PC-3 (cell line): ENCODE measurements at regions not wholly inside any gene's neighbourhood (a gene's known extent, or its start where the extent isn't known, plus 50 kb on each side); places are given as distances from the start of the nearest gene placed in this dataset.

ENCODE experiments used
- ATAC-seq: fragments of 200-7000 bp; cut with Tn5 transposase; 2 replicates; pipeline ENCODE4 v1.9.1; 2020; ENCODE audit warnings: mild to moderate bottlenecking, moderate library complexity
- BruUV-seq: library from RNA; stranded (reverse); fragments of 400-500 nt; replicated peaks from 2 replicates; lab custom pipeline; 2021; lab: Mats Ljungman, UMichigan
- CTCF ChIA-PET: fragments of 300-600 bp; sonication (Branson Sonifier 250); formaldehyde crosslinking; loops from one replicate; lab custom pipeline; 2022; ENCODE audit warnings: antibody characterized with exemption; lab: Charles Lee
- POLR2A ChIA-PET: fragments of 300-600 bp; sonication (Branson Sonifier 250); formaldehyde crosslinking; loops from one replicate; lab custom pipeline; 2022; ENCODE audit warnings: antibody characterized with exemption; ENCODE audit not compliant: unreplicated experiment; lab: Charles Lee
- DNase-seq: peaks from one replicate; pipeline ENCODE4 v3.0.0-alpha.2; 2015
- H2AFZ ChIP-seq: fragments of 300-600 bp; sonication (generic); 2 replicates; pipeline ENCODE4 v1.6.0; 2016; ENCODE audit warnings: antibody characterized with exemption, low read length
- H3F3A ChIP-seq: fragments of 300-600 bp; sonication (generic); one replicate; pipeline ENCODE4 v1.6.0; 2017; ENCODE audit warnings: antibody characterized with exemption, low read length, control low read depth, mild to moderate bottlenecking; ENCODE audit not compliant: unreplicated experiment
- H3K27ac ChIP-seq: fragments of 300-600 bp; sonication (generic); 2 replicates; pipeline ENCODE4 v1.5.1; 2016; ENCODE audit warnings: mild to moderate bottlenecking, low read length
- H3K27me3 ChIP-seq: fragments of 300-600 bp; sonication (generic); 2 replicates; pipeline ENCODE4 v1.6.1; 2016; ENCODE audit warnings: low read length, mixed read lengths
- H3K36me3 ChIP-seq: fragments of 300-600 bp; sonication (generic); 2 replicates; pipeline ENCODE4 v1.6.1; 2016; ENCODE audit warnings: low read depth, mixed run types, low read length, mixed read lengths
- H3K4me1 ChIP-seq: fragments of 300-600 bp; sonication (generic); 2 replicates; pipeline ENCODE4 v1.5.1; 2016; ENCODE audit warnings: low read length; ENCODE audit not compliant: insufficient read depth
- H3K4me2 ChIP-seq: fragments of 300-600 bp; sonication (generic); 2 replicates; pipeline ENCODE4 v1.6.0; 2016; ENCODE audit warnings: low read length
- H3K4me3 ChIP-seq: fragments of 300-600 bp; sonication (generic); 2 replicates; pipeline ENCODE4 v1.5.1; 2016; ENCODE audit warnings: mild to moderate bottlenecking, low read length, mixed read lengths
- H3K79me2 ChIP-seq: fragments of 300-600 bp; sonication (generic); 2 replicates; pipeline ENCODE4 v1.6.1; 2017; ENCODE audit warnings: low read length, mixed read lengths
- H3K9ac ChIP-seq: fragments of 300-600 bp; sonication (generic); 2 replicates; pipeline ENCODE4 v1.6.0; 2016; ENCODE audit warnings: mild to moderate bottlenecking, low read length
- H3K9me2 ChIP-seq: fragments of 300-600 bp; sonication (generic); replicated peaks from 2 replicates; pipeline ENCODE4 v1.6.1; 2016; ENCODE audit warnings: mixed run types, low read length, mixed read lengths
- H3K9me3 ChIP-seq: fragments of 300-600 bp; sonication (generic); 2 replicates; pipeline ENCODE4 v1.6.1; 2016; ENCODE audit warnings: low read length, mixed read lengths
- H4K20me1 ChIP-seq: fragments of 300-600 bp; sonication (generic); 2 replicates; pipeline ENCODE4 v1.6.1; 2016; ENCODE audit warnings: low read length, mixed read lengths
- CTCF ChIP-seq: fragments of 300-600 bp; sonication (generic); conservative IDR thresholded peaks from 2 replicates; pipeline ENCODE4 v1.5.1; 2017; ENCODE audit warnings: antibody characterized with exemption, low read depth, mild to moderate bottlenecking, low read length
- EZH2 ChIP-seq: fragments of 300-600 bp; sonication (generic); IDR thresholded peaks from one replicate; pipeline ENCODE4 v1.6.1; 2017; ENCODE audit warnings: antibody characterized with exemption, mild to moderate bottlenecking, low read length; ENCODE audit not compliant: unreplicated experiment
- EZH2phosphoT487 ChIP-seq: fragments of 300-600 bp; sonication (generic); IDR thresholded peaks from 2 replicates; pipeline ENCODE4 v1.6.1; 2018; ENCODE audit warnings: mild to moderate bottlenecking, antibody characterized with exemption, low read length, borderline replicate concordance
- intact Hi-C: fragments of 100-400 bp; cut with micrococcal nuclease; formaldehyde crosslinking; loops from 2 replicates; pipeline ENCODE4 v1.9.0; 2023

- POLR2A ChIA-PET, result no interaction called here
- Histone ChIP-seq H3K9ac (no peak overlapping the region), H4K20me1 (no peaks in the 10 kb centered on the region), H3K4me2 (no peak overlapping the region), H2AFZ (no peak overlapping the region), H3K4me3 (no peak overlapping the region), H3K4me1 (no peaks in the 10 kb centered on the region), H3K9me3 (no peaks in the 10 kb centered on the region), H3K79me2 (no peaks in the 10 kb centered on the region), H3F3A (no peaks in the 10 kb centered on the region), H3K36me3 (no peaks in the 10 kb centered on the region), H3K27me3 (peaks cover 5% of the 10 kb centered on the region; the same call in 1 of the 2 replicates), H3K27ac (no peak overlapping the region), H3K9me2 (no peaks in the 10 kb centered on the region)
- CTCF ChIA-PET, result interaction anchor here (0.7 kb wide), 1 partner anchor 1237 kb away, joined by 6 read pairs; no protein-coding TSS in a partner anchor
- no TSS peak for BruUV-seq
- DNase-seq, result no peak
- no peak for TF ChIP-seq EZH2phosphoT487
- no peak for TF ChIP-seq CTCF
- no peak for TF ChIP-seq EZH2
- no peak for ATAC-seq
- intact Hi-C loops, result no loop called here
Observed at GRCh38 chr3:61360297-61360965, 109.2 kb upstream of the FHIT start.

- no peak for DNase-seq
- no TSS peak for BruUV-seq
- Histone ChIP-seq H3K4me1 (no peaks in the 10 kb centered on the region), H3K4me2 (no peak overlapping the region), H3F3A (no peaks in the 10 kb centered on the region), H3K9me3 (no peaks in the 10 kb centered on the region), H3K9ac (no peak overlapping the region), H3K79me2 (no peaks in the 10 kb centered on the region), H2AFZ (no peak overlapping the region), H3K4me3 (no peak overlapping the region), H3K27ac (no peak overlapping the region), H4K20me1 (no peaks in the 10 kb centered on the region), H3K9me2 (no peaks in the 10 kb centered on the region), H3K27me3 (no peaks in the 10 kb centered on the region), H3K36me3 (no peaks in the 10 kb centered on the region)
- ChIA-PET POLR2A (no interaction called here), CTCF (no interaction called here)
- intact Hi-C loops, result no loop called here
- no peak for ATAC-seq
- TF ChIP-seq EZH2 (no peak), CTCF (no peak), EZH2phosphoT487 (no peak)
Observed at GRCh38 chr3:61369678-61370077, 118.4 kb upstream of the FHIT start.

- CTCF ChIA-PET, result no interaction called here
- no TSS peak for BruUV-seq
Observed at GRCh38 chr3:61371123-61371522, 119.9 kb upstream of the FHIT start.

More at GRCh38 chr3:61371123-61371522, 119.9 kb upstream of the FHIT start:
- intact Hi-C loops, result no loop called here
- H3K36me3 ChIP-seq, result no peaks in the 10 kb centered on the region
- no peaks in the 10 kb centered on the region for H3K9me3 ChIP-seq
- H3K79me2 ChIP-seq, result no peaks in the 10 kb centered on the region
- no peak overlapping the region for H2AFZ ChIP-seq
- TF ChIP-seq EZH2 (no peak), CTCF (peak; percentile 69), EZH2phosphoT487 (no peak)
- no peak overlapping the region for H3K27ac ChIP-seq
- no peak overlapping the region for H3K4me2 ChIP-seq
- no peaks in the 10 kb centered on the region for H4K20me1 ChIP-seq
- H3K27me3 ChIP-seq, result no peaks in the 10 kb centered on the region
- H3K4me1 ChIP-seq, result no peaks in the 10 kb centered on the region
- POLR2A ChIA-PET, result no interaction called here
- DNase-seq (peak; percentile 27), ATAC-seq (no peak)
- H3K9ac ChIP-seq, result no peak overlapping the region
- no peak overlapping the region for H3K4me3 ChIP-seq
- H3K9me2 ChIP-seq, result no peaks in the 10 kb centered on the region
- no peaks in the 10 kb centered on the region for H3F3A ChIP-seq
